HEK293T (cell line): ENCODE measurements at regions not wholly inside any gene's neighbourhood (a gene's known extent, or its start where the extent isn't known, plus 50 kb on each side); places are given as distances from the start of the nearest gene placed in this dataset.

Experiments
- CTCF ChIA-PET: fragments of 350-600 bp; formaldehyde crosslinking; extraction: SDS; loops from one replicate; lab custom pipeline; 2021; ENCODE audit warnings: antibody characterized with exemption, inconsistent platforms; lab: Yijun Ruan, JAX
- POLR2A ChIA-PET: fragments of 350-600 bp; formaldehyde crosslinking; extraction: SDS; loops from one replicate; lab custom pipeline; 2020; ENCODE audit warnings: antibody characterized with exemption, inconsistent platforms; lab: Yijun Ruan, JAX
- DNase-seq: peaks from one replicate; pipeline ENCODE4 v3.0.0; 2012; ENCODE audit warnings: mixed read lengths; ENCODE audit errors: extremely low spot score
- ARNT ChIP-seq: fragments of 450-650 bp; IDR thresholded peaks from 2 replicates; pipeline ENCODE4 v1.6.1; 2017; ENCODE audit warnings: mild to moderate bottlenecking
- BHLHE40 ChIP-seq: fragments of 450-650 bp; IDR thresholded peaks from 2 replicates; pipeline ENCODE4 v1.6.1; 2016; ENCODE audit warnings: mild to moderate bottlenecking, moderate library complexity, borderline replicate concordance
- CTBP1 ChIP-seq: fragments of 450-650 bp; IDR thresholded peaks from 2 replicates; pipeline ENCODE4 v1.6.1; 2016; ENCODE audit warnings: borderline replicate concordance
- ELF4 ChIP-seq: fragments of 450-650 bp; IDR thresholded peaks from 2 replicates; pipeline ENCODE4 v1.6.1; 2017; ENCODE audit warnings: antibody characterized with exemption
- FOXA1 ChIP-seq: fragments of 450-650 bp; IDR thresholded peaks from 2 replicates; pipeline ENCODE4 v1.6.1; 2016; ENCODE audit warnings: mild to moderate bottlenecking
- FOXK2 ChIP-seq: fragments of 450-650 bp; IDR thresholded peaks from 2 replicates; pipeline ENCODE4 v1.6.1; 2016; ENCODE audit warnings: mild to moderate bottlenecking
- FOXM1 ChIP-seq: fragments of 450-650 bp; IDR thresholded peaks from 2 replicates; pipeline ENCODE4 v1.6.1; 2017; ENCODE audit warnings: mild to moderate bottlenecking, borderline replicate concordance
- HDGF ChIP-seq: fragments of 450-650 bp; IDR thresholded peaks from 2 replicates; pipeline ENCODE4 v1.6.1; 2017; ENCODE audit warnings: antibody characterized with exemption, borderline replicate concordance
- L3MBTL2 ChIP-seq: fragments of 450-650 bp; conservative IDR thresholded peaks from 2 replicates; pipeline ENCODE4 v1.6.1; 2016; ENCODE audit warnings: mild to moderate bottlenecking
- LEF1 ChIP-seq: fragments of 450-650 bp; IDR thresholded peaks from 2 replicates; pipeline ENCODE4 v1.6.1; 2017; ENCODE audit warnings: mild to moderate bottlenecking, borderline replicate concordance
- NFRKB ChIP-seq: fragments of 450-650 bp; IDR thresholded peaks from 2 replicates; pipeline ENCODE4 v1.6.1; 2016; ENCODE audit warnings: mild to moderate bottlenecking, moderate library complexity
- SP1 ChIP-seq: fragments of 450-650 bp; IDR thresholded peaks from 2 replicates; pipeline ENCODE4 v1.6.1; 2017
- SUZ12 ChIP-seq: fragments of 450-650 bp; IDR thresholded peaks from 2 replicates; pipeline ENCODE4 v1.6.1; 2016; ENCODE audit warnings: mild to moderate bottlenecking
- TARDBP ChIP-seq: fragments of 450-650 bp; IDR thresholded peaks from 2 replicates; pipeline ENCODE4 v1.6.1; 2016
- ZNF384 ChIP-seq: fragments of 450-650 bp; IDR thresholded peaks from 2 replicates; pipeline ENCODE4 v1.6.1; 2016
- TF ChIP-seq, protein P1 (sequence below): fragments of 450-650 bp; IDR thresholded peaks from 2 replicates; pipeline ENCODE4 v1.6.1; 2016

GRCh38 chr1:59188413-59189213 lies 108.3 kb upstream of the FGGY start:
- ChIA-PET POLR2A (no interaction called here), CTCF (interaction anchor here (0.5 kb wide), 1 partner anchor 24 kb away, joined by 4 read pairs; no protein-coding TSS in a partner anchor)
- DNase-seq = no peak

DNA sequence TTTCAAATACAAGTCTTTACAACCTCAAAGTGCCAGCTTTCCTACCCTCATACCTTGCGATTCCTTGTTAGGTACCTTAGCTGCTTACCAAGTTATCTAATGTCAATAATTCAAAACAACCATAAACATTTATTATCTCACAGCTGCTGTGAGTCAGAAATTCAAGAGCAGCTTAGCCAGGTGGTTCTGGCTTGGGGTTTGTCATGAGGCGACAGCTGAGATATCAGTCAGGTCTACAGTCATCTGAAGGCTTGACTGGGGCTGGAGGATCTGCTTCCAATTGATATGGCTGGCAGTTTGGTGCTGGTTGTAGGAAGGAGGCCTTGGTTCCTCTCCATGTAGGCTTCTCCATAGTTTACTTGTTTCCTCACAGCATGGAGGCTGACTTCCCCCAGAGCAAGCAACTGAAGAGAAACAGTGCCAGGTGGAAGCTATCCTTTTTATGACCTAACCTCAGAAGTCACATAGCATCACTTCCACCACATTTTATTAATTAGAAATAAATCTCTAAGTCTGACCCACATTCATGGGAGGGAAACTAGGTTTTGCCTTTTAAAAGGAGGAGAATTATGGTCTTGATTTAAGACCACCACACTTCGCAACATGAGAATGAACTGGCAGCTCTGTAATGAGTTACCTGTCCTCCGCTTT lies 103.3 kb upstream of the FGGY start:
- ChIA-PET CTCF (no interaction called here), POLR2A (no interaction called here)
- no peak for DNase-seq
- no peak for TF ChIP-seq HDGF
- TF ChIP-seq FOXK2 = no peak
- no peak for TF ChIP-seq ARNT
- no peak for TF ChIP-seq SP1

More at GRCh38 chr1:59188413-59189213, 108.3 kb upstream of the FGGY start:
- TF ChIP-seq FOXA1 = no peak
- TF ChIP-seq ZNF384 = no peak
- TF ChIP-seq TARDBP = no peak
- no peak for TF ChIP-seq HDGF
- TF ChIP-seq NFRKB = no peak
- no peak for TF ChIP-seq ELF4
- TF ChIP-seq ARNT = no peak
- TF ChIP-seq SUZ12 = no peak

GRCh38 chr1:59194621-59195020 lies 102.3 kb upstream of the FGGY start:
- DNase-seq = no peak
- no peak for TF ChIP-seq NFRKB
- TF ChIP-seq, protein P1, sequence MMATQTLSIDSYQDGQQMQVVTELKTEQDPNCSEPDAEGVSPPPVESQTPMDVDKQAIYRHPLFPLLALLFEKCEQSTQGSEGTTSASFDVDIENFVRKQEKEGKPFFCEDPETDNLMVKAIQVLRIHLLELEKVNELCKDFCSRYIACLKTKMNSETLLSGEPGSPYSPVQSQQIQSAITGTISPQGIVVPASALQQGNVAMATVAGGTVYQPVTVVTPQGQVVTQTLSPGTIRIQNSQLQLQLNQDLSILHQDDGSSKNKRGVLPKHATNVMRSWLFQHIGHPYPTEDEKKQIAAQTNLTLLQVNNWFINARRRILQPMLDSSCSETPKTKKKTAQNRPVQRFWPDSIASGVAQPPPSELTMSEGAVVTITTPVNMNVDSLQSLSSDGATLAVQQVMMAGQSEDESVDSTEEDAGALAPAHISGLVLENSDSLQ = no peak
- no peak for TF ChIP-seq FOXK2
- no peak for TF ChIP-seq ELF4
- TF ChIP-seq TARDBP = no peak
- no peak for TF ChIP-seq ARNT
- no peak for TF ChIP-seq ZNF384
- no peak for TF ChIP-seq LEF1
- TF ChIP-seq HDGF = no peak
- TF ChIP-seq SP1 = no peak
- ChIA-PET CTCF (no interaction called here), POLR2A (no interaction called here)

GRCh38 chr1:59195151-59195550 lies 101.7 kb upstream of the FGGY start:
- TF ChIP-seq FOXM1 (no peak), LEF1 (no peak), FOXA1 (no peak), NFRKB (no peak), CTBP1 (no peak), ZNF384 (no peak)
- CTCF ChIA-PET = no interaction called here
- POLR2A ChIA-PET = no interaction called here
- DNase-seq = no peak

DNA sequence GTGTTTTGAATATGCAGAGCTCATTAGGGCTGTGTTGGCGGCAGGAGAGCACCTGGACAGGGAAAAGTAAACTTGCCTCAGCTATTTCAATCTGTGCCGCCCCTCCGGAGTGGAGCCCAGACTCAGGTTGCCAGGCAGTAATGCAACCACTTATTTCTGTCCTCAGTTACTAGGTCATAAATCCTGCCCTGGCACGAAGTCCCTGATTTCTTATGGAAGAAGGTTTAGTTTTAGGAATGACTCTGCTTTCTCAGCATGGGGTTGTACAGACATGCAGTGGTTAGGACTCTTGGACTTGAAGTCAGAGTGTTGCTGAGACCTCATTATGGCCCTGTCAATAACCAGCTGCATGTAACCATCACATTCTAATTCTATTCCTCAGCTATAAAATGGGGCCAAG lies 98.3 kb upstream of the FGGY start:
- no peak for TF ChIP-seq SP1
- TF ChIP-seq, protein P1 = peak; percentile 83
- POLR2A ChIA-PET = no interaction called here
- CTCF ChIA-PET = interaction anchor here (0.5 to 0.9 kb wide), 2 partner anchors 18 to 129 kb away, joined by 3 read pairs; no protein-coding TSS in a partner anchor
- DNase-seq = no peak

- DNase-seq = no peak
- CTCF ChIA-PET = interaction anchor here (0.5 to 0.9 kb wide), 2 partner anchors 17 to 129 kb away, joined by 3 read pairs; no protein-coding TSS in a partner anchor
- TF ChIP-seq FOXM1 = no peak
- TF ChIP-seq ZNF384 = no peak
- TF ChIP-seq HDGF = no peak
- TF ChIP-seq SP1 = no peak
- no peak for TF ChIP-seq FOXA1
- no peak for TF ChIP-seq BHLHE40
- no peak for TF ChIP-seq TARDBP
- no peak for TF ChIP-seq ELF4
- TF ChIP-seq CTBP1 = no peak
- TF ChIP-seq FOXK2 = no peak
- TF ChIP-seq L3MBTL2 = no peak
- no peak for TF ChIP-seq SUZ12
- TF ChIP-seq, protein P1 = no peak
- no peak for TF ChIP-seq NFRKB
- TF ChIP-seq ARNT = no peak
- TF ChIP-seq LEF1 = no peak
- POLR2A ChIA-PET = interaction anchor here (1.0 kb wide), 1 partner anchor 9 kb away, joined by 3 read pairs; no protein-coding TSS in a partner anchor
Measured at GRCh38 chr1:59199147-59199546, 97.7 kb upstream of the FGGY start.
